Erythroblast (primary cell): ENCODE measurements at regions not wholly inside any gene's neighbourhood (a gene's known extent, or its start where the extent isn't known, plus 50 kb on each side); places are given as distances from the start of the nearest gene placed in this dataset.

Experiments
- GATA1 ChIP-seq: IDR thresholded peaks from 2 replicates; pipeline ENCODE4 v1.6.1; 2011; ENCODE audit warnings: low read depth, mild to moderate bottlenecking, control low read depth, low read length, moderate library complexity
- POLR2A ChIP-seq: IDR thresholded peaks from 2 replicates; pipeline ENCODE4 v1.6.1; 2011; ENCODE audit warnings: mild to moderate bottlenecking, low read length

DNA sequence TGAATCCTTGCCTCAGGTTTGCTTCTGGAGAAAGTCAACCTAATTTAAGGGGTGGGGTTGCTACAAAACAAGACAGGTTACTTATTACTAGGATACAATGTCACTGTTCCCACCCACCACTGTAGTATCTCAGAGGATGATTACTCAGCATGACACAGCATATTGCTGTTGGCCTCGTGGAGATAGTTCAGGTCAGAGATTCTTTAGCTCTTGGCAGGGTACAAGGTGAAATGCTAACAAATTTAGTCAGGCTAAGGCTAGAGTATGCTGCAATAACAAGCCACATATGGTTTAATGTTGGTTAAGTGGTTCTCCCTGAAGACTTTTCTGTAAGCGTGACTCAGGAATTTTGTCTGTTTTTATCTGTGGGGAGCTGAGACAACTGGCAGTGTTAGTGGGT, 161.8 kb downstream of the EDEM1 start:
- TF ChIP-seq POLR2A (no peak), GATA1 (no peak)
